ENCODE measurements at regions not wholly inside any gene's neighbourhood (a gene's known extent, or its start where the extent isn't known, plus 50 kb on each side); places are given as distances from the start of the nearest gene placed in this dataset.

DNA sequence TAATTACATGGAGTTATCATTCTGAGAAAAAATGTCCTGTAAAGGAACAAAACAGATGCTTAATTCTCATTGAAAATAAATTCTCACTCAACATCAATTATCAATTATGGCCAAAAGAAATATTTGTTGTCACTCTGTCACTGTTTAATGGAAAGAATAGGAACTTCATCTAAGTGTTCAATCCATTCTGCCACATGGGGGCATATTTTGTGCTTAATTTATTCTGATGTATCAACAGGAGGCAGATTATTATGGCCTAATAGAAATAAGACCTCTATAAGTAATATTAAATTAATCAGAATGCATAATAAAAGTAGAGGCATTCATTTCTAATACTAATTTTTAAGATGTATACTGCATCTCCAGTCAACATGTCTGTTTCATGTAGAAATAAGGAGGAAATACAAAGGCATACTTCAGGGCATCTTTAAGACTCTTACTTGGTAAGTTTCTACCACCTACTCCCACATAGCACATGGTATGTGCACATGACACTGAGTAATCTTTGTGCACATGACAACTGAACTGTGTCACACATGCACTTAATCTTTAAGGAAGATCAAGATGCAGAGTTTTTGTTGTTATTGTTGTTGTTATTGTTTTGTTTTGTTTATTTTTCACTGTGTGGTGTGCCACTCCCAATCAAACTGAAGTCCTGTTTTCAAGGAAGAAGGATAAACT is 420.4 kb upstream of the SEMA3A start:
- no peak for DNase-seq

- no peak for DNase-seq
Observed at GRCh38 chr7:84612981-84613681, 418.5 kb upstream of the SEMA3A start.

DNA sequence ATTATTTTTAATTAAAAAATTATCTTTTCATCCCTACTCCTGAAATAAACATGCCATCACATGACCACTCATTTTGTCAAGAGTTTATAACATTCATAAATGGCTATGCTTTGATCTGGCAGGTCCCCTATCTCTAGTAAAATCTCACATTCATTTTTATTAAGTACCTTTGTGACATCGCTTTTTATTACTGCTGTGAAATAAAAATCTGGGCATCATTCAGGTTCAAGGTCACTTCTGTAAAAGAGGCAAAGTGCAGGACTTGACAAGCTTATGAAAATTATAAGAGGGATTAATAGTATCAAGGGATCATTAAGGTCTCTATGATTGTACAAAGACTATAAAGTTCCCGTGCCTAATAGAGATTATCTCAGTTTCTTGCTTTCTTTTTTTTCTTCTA is 416.8 kb upstream of the SEMA3A start:
- no peak for DNase-seq

DNA sequence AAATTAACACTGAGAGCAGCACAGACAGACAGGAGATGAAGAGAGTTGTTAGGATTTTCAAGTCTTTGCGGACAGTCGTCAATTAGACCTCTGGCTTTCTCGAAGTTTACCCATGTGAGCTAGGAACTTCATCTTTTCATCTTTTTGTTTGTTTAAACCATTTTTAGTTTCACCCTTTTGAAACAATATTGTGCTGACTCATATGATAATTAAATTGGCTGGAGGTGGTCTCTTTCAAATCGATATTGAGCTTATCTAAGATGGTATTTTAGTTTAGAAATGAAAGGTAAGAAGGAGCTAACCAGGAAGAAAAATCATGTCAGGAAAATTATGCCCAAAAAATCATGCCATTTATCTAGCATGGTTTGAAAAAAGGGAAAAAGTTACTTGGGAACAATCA is 415.8 kb upstream of the SEMA3A start:
- no peak for DNase-seq

DNA sequence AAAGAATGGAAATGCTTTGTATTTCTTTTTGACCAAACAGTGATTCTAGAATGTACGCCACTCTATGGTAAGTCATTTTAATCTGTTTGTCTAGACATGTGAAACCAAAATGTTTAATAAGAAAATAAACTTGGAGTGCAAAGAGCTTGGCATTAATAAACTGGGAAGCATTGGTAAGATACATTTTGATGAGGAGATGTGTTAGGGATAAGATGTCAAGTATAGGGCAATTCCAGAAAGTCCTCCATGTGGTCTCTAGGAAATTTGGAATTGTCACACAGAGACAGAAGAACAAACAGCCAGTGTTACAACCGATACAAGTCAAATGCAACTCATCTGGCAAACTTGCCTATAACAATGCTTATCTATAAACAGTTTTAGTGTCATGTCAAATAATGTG is 410.7 kb upstream of the SEMA3A start:
- DNase-seq: no peak

DNA sequence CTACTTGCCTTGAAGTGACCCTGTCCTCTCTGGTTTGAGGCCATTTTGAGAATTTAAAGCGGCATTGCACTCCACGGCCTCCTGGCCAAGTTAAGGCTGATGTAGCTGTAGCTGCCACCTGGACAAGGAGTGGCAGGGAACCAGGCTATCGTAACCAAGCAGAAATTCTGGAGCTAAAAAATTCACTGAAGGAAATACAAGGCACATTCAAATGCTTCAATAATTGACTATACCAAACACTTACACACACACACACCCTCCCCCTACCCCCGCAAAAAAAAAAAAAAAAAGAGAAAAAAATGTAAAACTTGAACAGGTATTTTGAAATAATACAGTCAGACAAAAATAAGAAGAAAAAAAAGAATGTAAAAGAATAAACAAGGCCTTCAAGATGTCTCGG is 409.0 kb upstream of the SEMA3A start:
- no peak for DNase-seq

DNA sequence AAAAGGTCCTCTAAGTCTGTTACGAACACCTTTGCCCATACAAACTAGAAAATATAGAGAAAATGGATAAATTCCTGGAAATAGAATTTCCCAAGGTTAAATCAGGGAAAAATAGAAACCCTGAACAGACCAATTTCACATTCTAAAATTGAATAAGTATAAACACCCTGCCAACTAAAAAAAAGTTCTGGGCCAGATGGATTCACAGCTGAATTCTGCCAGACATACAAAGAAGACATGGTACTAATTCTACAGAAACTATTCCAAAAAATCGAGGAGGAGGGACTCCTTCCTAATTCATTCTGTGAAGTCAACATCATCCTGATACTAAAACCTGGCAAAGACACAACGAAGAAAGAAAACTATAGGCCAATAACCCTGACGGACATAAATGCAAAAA is 400.4 kb upstream of the SEMA3A start:
- no peak for DNase-seq

- DNase-seq: no peak
Observed at GRCh38 chr7:84591897-84592296, 397.3 kb upstream of the SEMA3A start.

DNA sequence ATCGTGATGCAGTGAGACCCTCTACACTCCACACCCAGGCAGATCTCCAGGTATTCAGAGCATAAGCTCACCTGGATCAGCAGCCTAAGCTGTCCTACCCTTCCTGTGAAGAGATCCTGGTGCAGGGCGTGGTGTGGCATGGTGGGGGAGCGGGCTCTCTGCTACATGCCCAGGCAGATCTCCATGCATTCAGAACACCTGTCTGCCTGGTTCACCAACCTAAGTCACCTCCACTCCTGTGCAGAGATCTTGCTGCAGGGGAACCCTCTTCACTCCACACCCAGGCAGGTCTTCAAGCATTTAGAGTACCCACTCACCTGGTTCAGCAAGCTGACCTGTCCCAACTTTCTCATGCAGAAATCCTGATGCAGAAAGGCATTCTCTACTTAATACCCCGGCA is 394.4 kb upstream of the SEMA3A start:
- peak; percentile 77 for DNase-seq

- no peak for DNase-seq
Observed at GRCh38 chr7:84583331-84583730, 388.7 kb upstream of the SEMA3A start.

- DNase-seq: no peak
Observed at GRCh38 chr7:84582747-84583146, 388.2 kb upstream of the SEMA3A start.

GRCh38 chr7:84578825-84579224 is 384.2 kb upstream of the SEMA3A start:
- no peak for DNase-seq

- DNase-seq: no peak
Observed at GRCh38 chr7:84568781-84569180, 374.2 kb upstream of the SEMA3A start.

DNA sequence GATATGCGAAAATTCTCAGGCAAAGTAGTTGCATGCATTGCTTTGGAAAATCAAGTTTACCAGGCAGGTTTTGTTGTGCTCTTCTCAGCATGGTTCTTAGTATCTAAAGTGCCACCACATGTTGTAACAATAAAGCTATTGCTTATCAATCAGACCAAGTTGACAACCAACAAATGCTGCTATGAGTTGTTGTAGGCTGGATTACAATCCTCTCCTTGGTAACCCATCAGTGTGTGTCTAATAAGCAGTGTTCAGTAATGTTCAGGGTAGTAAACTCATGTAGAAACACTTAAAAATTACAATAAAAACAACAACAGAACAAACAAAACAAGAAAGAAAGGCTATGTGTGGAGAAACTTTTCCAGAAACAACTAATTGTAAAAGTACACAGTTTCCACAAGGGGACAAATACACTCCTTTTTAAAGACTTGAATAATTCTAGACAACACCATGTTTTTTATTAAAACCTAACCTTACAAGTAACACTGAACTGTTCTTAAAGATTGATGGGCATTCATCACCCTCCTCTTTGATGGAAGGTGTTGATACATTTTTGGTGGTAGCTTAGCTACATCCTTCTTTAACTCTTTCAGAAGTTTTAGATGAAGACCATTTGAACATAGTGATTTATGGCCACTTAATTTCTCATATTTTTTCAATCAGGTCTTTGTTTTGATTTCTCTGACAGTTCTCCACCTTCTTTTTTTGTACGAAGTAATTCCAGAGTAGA is 370.9 kb upstream of the SEMA3A start:
- DNase-seq: no peak

- no peak for DNase-seq
Observed at GRCh38 chr7:84553711-84554110, 359.1 kb upstream of the SEMA3A start.

DNA sequence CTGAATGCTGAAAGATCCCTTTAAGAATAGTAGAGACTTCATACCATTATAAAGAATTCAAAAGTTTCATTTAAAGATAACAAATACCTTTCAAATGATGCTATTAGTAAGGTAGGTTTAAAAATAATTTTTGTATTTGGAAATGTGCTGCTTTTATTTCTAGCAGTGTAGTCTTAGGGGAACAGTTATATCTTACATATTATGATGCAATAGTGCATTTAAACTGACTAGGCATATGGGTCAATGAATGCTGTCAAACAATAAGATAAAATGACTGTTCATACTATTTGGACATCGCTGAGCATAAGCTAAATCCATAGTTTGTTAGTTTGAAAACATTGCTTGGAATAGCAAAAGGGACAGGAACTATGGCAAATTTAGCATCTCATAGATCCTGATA is 354.8 kb upstream of the SEMA3A start:
- DNase-seq: no peak

DNA sequence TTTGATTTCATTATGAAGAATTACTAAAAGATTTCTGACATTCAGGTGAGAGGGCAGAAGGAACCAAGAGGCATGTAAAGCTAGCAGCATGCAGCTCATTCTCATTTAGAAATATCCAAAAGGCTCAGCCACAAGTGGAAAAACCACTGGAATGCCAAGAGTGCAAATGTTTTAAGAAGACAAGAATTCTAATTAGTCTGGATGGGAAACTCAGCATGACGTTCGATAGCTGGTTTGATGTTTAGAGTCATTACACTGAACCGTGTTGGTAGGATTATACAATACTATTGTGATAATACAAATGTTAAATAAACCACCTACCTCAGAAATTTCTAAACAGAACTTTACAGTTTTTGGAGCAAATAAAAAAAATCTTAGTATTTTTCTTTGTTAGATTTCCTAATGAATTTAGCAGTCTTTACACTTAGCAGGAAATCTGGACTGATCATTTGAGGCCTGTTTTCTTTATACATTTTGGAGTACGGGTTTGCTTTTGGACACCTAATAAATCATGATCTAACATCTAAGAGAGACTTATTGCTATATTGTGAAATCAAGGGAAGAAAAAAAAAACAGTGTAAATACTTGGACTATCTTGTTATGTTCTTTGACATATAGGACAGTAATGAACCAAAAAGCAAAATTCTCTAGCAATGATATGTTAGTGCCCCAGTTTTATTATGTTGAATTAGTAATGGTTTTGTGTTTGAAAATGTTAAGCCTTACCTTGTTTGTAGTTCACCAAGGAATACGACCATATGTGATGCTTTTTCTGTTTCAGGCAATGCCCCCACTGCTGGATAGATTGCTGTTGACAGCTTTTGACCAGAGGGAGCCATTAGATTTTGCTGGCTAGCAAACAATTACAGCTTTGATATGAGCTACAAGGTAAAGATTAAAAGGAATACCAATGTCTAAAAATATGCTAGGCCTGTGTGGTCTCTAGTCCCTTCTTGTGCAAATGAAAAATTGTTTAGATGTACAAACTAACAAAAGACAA is 354.1 kb upstream of the SEMA3A start:
- DNase-seq: no peak

DNA sequence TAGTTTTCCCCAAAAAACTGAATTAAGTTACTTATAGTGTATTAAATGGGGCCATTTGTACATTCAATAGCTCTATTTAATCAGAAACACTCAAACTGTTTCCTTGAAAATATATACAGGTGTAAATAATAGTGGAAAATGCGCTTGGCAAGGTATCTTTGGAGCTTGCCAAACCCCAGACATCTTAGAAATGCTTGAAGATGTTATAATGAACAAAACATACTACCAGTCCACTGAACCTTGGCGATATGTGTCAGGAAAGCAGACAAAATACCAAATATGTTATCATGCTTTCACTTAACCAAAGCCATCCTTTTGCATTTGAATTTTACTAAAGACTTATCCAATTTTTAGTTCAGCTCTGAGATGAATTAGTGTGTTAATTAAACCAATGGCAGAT is 352.7 kb upstream of the SEMA3A start:
- no peak for DNase-seq

DNA sequence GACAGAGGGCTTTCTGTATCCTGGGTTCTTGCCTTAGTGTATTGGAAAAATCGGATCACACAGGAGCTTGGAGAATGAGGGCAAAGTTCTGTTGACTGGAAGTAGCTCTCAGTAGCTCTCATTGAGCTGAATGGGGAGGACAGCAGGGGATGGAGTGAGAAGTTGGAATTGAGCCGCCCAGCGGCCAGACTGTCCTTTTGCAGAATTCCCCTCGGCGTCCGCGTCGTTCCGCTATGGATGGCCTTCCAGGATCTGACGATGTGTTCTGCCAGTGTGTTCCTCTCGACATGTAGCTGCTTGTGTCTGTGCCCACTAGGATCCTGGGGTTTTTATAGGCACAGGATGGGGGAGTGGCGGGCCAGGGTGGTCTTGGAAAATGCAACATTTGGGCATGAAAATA is 351.8 kb upstream of the SEMA3A start:
- DNase-seq: no peak

GRCh38 chr7:84538268-84538667 is 343.7 kb upstream of the SEMA3A start:
- DNase-seq: no peak

DNA sequence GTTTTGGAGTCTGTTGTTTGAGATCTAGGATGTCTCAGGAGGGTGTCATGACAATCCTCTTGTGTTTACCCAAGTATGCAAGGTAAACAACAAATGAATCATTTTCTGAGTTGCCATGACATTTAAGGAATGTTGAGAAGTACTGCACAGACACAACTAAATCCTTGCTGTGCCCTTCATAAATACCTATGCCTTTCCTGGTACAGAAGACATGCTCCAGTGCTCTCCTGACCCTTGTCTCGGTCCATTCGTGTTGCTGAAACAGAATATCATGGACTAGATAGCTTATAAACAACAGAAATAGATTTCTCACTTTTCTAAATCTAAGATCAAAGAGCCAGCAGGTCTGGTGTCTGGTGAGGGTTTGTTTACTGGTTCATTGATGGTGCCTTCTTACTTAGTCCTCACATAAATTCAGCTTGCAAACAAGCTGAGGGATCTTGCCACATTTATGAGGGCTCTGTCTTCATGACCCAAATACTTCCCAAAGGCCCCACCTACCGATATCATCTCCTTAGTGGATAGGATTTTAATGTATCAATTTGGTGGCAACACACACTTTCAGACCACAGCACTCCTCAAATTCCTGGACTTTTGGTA is 341.8 kb upstream of the SEMA3A start:
- no peak for DNase-seq

- no peak for DNase-seq
Observed at GRCh38 chr7:84535580-84536270, 341.1 kb upstream of the SEMA3A start.

Measured in NCI-H2171 treated with DMSO at 0.1 percent for 48 hours (cell line).